ENCODE measurements at regions not wholly inside any gene's neighbourhood (a gene's known extent, or its start where the extent isn't known, plus 50 kb on each side); places are given as distances from the start of the nearest gene placed in this dataset.

DNA sequence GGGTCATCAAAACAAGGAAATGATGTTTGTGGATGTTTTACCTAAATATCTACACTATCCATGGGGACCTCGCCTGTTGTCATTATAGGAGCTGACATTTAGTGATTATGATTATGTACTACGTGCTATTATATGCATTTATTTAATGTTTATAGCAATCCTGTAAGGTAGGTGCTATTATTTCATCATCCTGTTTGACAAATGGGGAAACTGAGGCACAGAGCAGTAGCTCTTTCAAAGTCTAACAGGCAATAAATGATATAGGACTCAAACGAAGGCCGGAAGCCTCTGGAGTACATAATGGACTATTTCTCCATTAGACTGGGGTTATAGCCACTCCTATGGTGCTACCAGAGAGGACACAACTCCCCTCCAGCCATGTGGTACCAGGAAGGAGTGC lies 60.6 kb upstream of the KDM7A start:
- TF ChIP-seq, protein P1, sequence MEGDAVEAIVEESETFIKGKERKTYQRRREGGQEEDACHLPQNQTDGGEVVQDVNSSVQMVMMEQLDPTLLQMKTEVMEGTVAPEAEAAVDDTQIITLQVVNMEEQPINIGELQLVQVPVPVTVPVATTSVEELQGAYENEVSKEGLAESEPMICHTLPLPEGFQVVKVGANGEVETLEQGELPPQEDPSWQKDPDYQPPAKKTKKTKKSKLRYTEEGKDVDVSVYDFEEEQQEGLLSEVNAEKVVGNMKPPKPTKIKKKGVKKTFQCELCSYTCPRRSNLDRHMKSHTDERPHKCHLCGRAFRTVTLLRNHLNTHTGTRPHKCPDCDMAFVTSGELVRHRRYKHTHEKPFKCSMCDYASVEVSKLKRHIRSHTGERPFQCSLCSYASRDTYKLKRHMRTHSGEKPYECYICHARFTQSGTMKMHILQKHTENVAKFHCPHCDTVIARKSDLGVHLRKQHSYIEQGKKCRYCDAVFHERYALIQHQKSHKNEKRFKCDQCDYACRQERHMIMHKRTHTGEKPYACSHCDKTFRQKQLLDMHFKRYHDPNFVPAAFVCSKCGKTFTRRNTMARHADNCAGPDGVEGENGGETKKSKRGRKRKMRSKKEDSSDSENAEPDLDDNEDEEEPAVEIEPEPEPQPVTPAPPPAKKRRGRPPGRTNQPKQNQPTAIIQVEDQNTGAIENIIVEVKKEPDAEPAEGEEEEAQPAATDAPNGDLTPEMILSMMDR (IDR thresholded peaks at IDR 0.05; ENCODE audit: low read length), result no peak
- TF ChIP-seq EZH2 (IDR thresholded peaks at IDR 0.05; ENCODE audit: borderline replicate concordance, low read length), result no peak
